Osteocyte (in vitro differentiated cells): ENCODE measurements at regions not wholly inside any gene's neighbourhood (a gene's known extent, or its start where the extent isn't known, plus 50 kb on each side); places are given as distances from the start of the nearest gene placed in this dataset.

Experiments used
- DNase-seq: peaks from one replicate; pipeline ENCODE4 v3.0.0; 2021; ENCODE audit warnings: mixed read lengths; ENCODE audit not compliant: unreplicated experiment; ENCODE audit errors: extremely low spot score
- H3K27ac Mint-ChIP-seq: one replicate; pipeline ENCODE4 v1.8.0; 2021; ENCODE audit warnings: mild to moderate bottlenecking, mixed read lengths; ENCODE audit not compliant: unreplicated experiment
- H3K27me3 Mint-ChIP-seq: one replicate; pipeline ENCODE4 v1.8.0; 2021; ENCODE audit warnings: mixed read lengths; ENCODE audit not compliant: unreplicated experiment
- H3K36me3 Mint-ChIP-seq: one replicate; pipeline ENCODE4 v1.8.0; 2021; ENCODE audit warnings: mixed read lengths; ENCODE audit not compliant: unreplicated experiment
- H3K4me1 Mint-ChIP-seq: one replicate; pipeline ENCODE4 v1.8.0; 2021; ENCODE audit warnings: mixed read lengths; ENCODE audit not compliant: unreplicated experiment
- H3K4me3 Mint-ChIP-seq: one replicate; pipeline ENCODE4 v1.8.0; 2021; ENCODE audit warnings: mild to moderate bottlenecking, moderate library complexity, mixed read lengths; ENCODE audit not compliant: unreplicated experiment
- H3K9me3 Mint-ChIP-seq: one replicate; pipeline ENCODE4 v1.8.0; 2021; ENCODE audit warnings: mixed read lengths; ENCODE audit not compliant: unreplicated experiment
- TF ChIP-seq, protein P1 (sequence below): fragments of 200-600 bp; sonication (generic); IDR thresholded peaks from 2 replicates; pipeline ENCODE4 v1.5.0; 2021; ENCODE audit warnings: antibody characterized with exemption, mild to moderate bottlenecking, moderate library complexity

DNA sequence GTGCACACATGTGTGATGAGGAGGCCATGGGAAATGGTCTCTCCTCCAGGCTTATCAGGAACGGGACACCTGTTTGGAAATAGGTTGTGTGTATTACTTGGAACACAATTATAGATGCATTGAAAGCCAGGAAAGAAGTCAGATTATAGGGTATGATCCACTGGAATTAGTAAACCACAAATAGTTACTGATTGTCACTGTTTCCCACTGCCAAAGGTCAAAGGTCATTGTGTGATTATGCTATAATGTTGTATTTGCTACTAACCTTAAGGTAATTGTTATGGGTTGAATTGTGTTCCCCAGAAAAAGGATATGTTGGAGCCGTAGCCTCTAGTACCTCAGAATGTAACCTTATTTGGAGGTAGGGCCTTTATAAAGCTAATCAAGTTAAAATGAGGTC is 129.9 kb upstream of the FBXO33 start:
- H3K36me3 Mint-ChIP-seq = no peaks in the 10 kb centered on the region
- H3K4me3 Mint-ChIP-seq = no peak overlapping the region
- H3K27ac Mint-ChIP-seq = no peak overlapping the region
- H3K4me1 Mint-ChIP-seq = no peaks in the 10 kb centered on the region
- DNase-seq = no peak
- H3K27me3 Mint-ChIP-seq = no peaks in the 10 kb centered on the region
- H3K9me3 Mint-ChIP-seq = peaks cover 13% of the 10 kb centered on the region
- TF ChIP-seq, protein P1, sequence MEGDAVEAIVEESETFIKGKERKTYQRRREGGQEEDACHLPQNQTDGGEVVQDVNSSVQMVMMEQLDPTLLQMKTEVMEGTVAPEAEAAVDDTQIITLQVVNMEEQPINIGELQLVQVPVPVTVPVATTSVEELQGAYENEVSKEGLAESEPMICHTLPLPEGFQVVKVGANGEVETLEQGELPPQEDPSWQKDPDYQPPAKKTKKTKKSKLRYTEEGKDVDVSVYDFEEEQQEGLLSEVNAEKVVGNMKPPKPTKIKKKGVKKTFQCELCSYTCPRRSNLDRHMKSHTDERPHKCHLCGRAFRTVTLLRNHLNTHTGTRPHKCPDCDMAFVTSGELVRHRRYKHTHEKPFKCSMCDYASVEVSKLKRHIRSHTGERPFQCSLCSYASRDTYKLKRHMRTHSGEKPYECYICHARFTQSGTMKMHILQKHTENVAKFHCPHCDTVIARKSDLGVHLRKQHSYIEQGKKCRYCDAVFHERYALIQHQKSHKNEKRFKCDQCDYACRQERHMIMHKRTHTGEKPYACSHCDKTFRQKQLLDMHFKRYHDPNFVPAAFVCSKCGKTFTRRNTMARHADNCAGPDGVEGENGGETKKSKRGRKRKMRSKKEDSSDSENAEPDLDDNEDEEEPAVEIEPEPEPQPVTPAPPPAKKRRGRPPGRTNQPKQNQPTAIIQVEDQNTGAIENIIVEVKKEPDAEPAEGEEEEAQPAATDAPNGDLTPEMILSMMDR = no peak

- Mint-ChIP-seq H3K27me3 (no peaks in the 10 kb centered on the region), H3K9me3 (peaks cover 17% of the 10 kb centered on the region), H3K36me3 (no peaks in the 10 kb centered on the region), H3K4me1 (no peaks in the 10 kb centered on the region), H3K4me3 (no peak overlapping the region), H3K27ac (no peak overlapping the region)
- DNase-seq = no peak
- TF ChIP-seq, protein P1 = no peak
Observed at GRCh38 chr14:39558525-39558924, 126.3 kb upstream of the FBXO33 start.

DNA sequence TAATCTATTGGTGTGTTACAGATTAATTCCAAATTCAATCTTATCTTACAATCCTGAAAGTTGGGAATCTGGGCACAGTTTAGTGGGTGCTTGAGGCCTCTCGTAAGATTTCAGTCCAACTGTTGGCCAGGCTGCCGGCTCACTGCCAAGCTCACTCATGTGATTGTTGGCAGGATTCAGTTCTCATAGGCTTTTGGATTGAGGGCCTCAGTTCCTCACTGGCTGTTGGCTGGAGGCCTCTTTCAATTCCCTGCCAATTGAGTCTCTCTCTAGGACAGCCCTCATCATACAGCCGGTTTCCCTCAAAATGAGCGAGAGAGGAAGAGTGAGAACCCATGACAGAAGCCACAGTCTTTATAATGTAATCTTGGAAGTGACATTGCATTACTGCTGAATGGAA is 123.5 kb upstream of the FBXO33 start:
- peaks cover 17% of the 10 kb centered on the region for H3K9me3 Mint-ChIP-seq
- no peak for DNase-seq
- no peaks in the 10 kb centered on the region for H3K36me3 Mint-ChIP-seq

DNA sequence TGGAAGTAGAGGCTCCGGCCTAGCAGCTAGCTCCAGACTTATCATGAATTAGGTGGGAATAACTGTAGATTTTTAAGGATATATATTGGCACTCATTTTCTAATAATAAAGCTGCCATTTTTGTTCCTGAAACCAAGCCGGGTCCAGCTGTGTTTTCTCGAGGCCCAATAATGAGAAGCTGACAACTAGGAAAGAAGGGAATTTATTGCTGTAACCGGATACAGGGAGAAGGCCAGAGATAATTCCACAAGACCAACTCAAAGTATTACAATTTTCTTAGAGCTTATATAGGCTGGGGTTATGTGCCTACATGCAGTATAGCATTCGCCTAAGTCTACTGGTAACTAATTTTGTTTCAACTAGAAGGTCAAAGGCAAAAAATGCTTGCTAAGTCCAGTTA is 122.3 kb upstream of the FBXO33 start:
- TF ChIP-seq, protein P1 = no peak
- H3K27me3 Mint-ChIP-seq = no peaks in the 10 kb centered on the region
- H3K4me1 Mint-ChIP-seq = no peaks in the 10 kb centered on the region
- peaks cover 20% of the 10 kb centered on the region for H3K9me3 Mint-ChIP-seq
- H3K27ac Mint-ChIP-seq = no peak overlapping the region
- no peak for DNase-seq
- no peak overlapping the region for H3K4me3 Mint-ChIP-seq
- H3K36me3 Mint-ChIP-seq = no peaks in the 10 kb centered on the region

More for the DNA sequence above, 123.5 kb upstream of the FBXO33 start:
- TF ChIP-seq, protein P1 = no peak
- Mint-ChIP-seq H3K4me3 (no peak overlapping the region), H3K27me3 (no peaks in the 10 kb centered on the region), H3K4me1 (no peaks in the 10 kb centered on the region), H3K27ac (no peak overlapping the region)

DNA sequence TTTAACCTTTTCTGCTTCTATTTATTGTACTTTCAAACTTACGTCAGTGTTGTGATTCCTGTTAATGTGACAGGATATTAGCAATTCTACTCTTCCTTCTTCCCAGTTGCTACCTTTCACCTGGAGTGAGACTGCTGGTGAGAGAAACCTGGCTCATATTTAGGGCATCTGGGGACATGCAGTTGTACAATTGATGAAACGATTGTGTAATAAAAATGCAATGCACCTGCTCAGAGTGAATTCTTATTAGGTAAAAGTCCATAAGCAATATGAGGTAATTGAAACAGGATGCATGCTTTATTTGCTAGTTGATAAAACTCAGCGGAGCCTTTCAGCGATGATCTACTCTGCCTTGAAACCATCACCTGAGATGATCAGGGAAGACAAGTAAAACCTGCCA is 116.1 kb upstream of the FBXO33 start:
- Mint-ChIP-seq H3K36me3 (no peaks in the 10 kb centered on the region), H3K9me3 (peaks cover 16% of the 10 kb centered on the region), H3K4me1 (no peaks in the 10 kb centered on the region), H3K27me3 (no peaks in the 10 kb centered on the region), H3K4me3 (no peak overlapping the region), H3K27ac (no peak overlapping the region)
- TF ChIP-seq, protein P1 = no peak
- no peak for DNase-seq
